Ovary (tissue), 7 donors: ENCODE measurements at regions not wholly inside any gene's neighbourhood (a gene's known extent, or its start where the extent isn't known, plus 50 kb on each side); places are given as distances from the start of the nearest gene placed in this dataset.

ENCODE experiments used
- DNase-seq, 5 donors: peaks; one replicate each; pipeline ENCODE4 v3.0.0-alpha.2; 2019 to 2020
- H3K27ac ChIP-seq, 2 donors: fragments of 200-600 bp; one replicate each; pipeline versions ENCODE4 v1.5.1 to v1.8.0; 2019 to 2022
- H3K27me3 ChIP-seq: fragments of 200-600 bp; one replicate; pipeline ENCODE4 v1.8.0; 2022
- H3K36me3 ChIP-seq: fragments of 200-600 bp; sonication (generic); one replicate; pipeline ENCODE4 v1.5.1; 2019
- H3K4me1 ChIP-seq: one replicate; pipeline ENCODE4 v1.8.1; 2013; ENCODE audit warnings: mild to moderate bottlenecking, moderate library complexity; ENCODE audit not compliant: insufficient read depth
- H3K4me3 ChIP-seq: fragments of 200-600 bp; sonication (generic); one replicate; pipeline ENCODE4 v1.5.1; 2017
- H3K9me3 ChIP-seq, 2 donors: fragments of 200-600 bp in 1 of 2; sonication (generic) in 1 of 2; one replicate each; pipeline versions ENCODE4 v1.5.1 to v1.8.1; 2013 to 2019; ENCODE audit warnings: mild to moderate bottlenecking in 1 of 2, moderate library complexity in 1 of 2
- CTCF ChIP-seq, 3 donors: fragments of 450-650 bp in 2 of 3; fragments of 200-600 bp in 1 of 3; IDR thresholded peaks; one replicate each; pipeline versions ENCODE4 v1.5.1 to v1.8.0; 2016 to 2022; ENCODE audit warnings: antibody characterized with exemption in 3 of 3, mild to moderate bottlenecking in 1 of 3
- EP300 ChIP-seq: sonication (generic); formaldehyde crosslinking; IDR thresholded peaks from one replicate; pipeline ENCODE4 v1.6.1; 2017; ENCODE audit warnings: antibody characterized with exemption
- POLR2A ChIP-seq: fragments of 450-650 bp; IDR thresholded peaks from one replicate; pipeline ENCODE4 v1.6.1; 2017; ENCODE audit warnings: antibody characterized with exemption, mild to moderate bottlenecking, moderate library complexity
- WGBS, 3 donors: extraction: QIAGEN DNeasy Blood & Tissue Kit in 1 of 3; methylation state at CpG; one replicate each; pipeline versions ENCODE4 v1.1.5 to v1.1.7; 2013 to 2017; 5-methylcytosine and 5-hydroxymethylcytosine counted together
- intact Hi-C, 4 donors: fragments of 100-400 bp; cut with DNase I; formaldehyde crosslinking; loops; one replicate each; pipeline versions ENCODE4 v1.11.0 to v1.15.1; 2022 to 2023
- donor health status: DM: no; HTN: no; CAD: no; lungs with moderate emphysema.
- donor health status: DM: no; HTN: no; CAD: no.
- donor health status: Bipolar disorder and iron deficiency.
- donor health status: DM: no; HTN: no; CAD: no.
- donor health status: DM: yes; HTN: yes; CAD: no.

- no peak for TF ChIP-seq EP300
- no peak for TF ChIP-seq CTCF (IDR thresholded peaks at IDR 0.05)
- TF ChIP-seq POLR2A = no peak
- Histone ChIP-seq H3K9me3 (no peaks in the 10 kb centered on the region), H3K4me3 (no peak overlapping the region), H3K27me3 (no peaks in the 10 kb centered on the region), H3K4me1 (no peaks in the 10 kb centered on the region), H3K27ac (no peak overlapping the region), H3K36me3 (no peaks in the 10 kb centered on the region)
- no peak for DNase-seq
- intact Hi-C loops = no loop called here
Observed at GRCh38 chr12:114592946-114593345, 91.0 kb downstream of the TBX3 start.

- no peaks in the 10 kb centered on the region for H3K27me3 ChIP-seq
- no peaks in the 10 kb centered on the region for H3K4me1 ChIP-seq
- no peaks in the 10 kb centered on the region for H3K9me3 ChIP-seq
- H3K27ac ChIP-seq = no peak overlapping the region
- no peak for TF ChIP-seq EP300
- TF ChIP-seq POLR2A = no peak
- no peak for TF ChIP-seq CTCF (IDR thresholded peaks at IDR 0.05)
- no peak overlapping the region for H3K4me3 ChIP-seq
- no peaks in the 10 kb centered on the region for H3K36me3 ChIP-seq
- WGBS, 3 donors = 71 to 79% (median 74%) methylated on average over 7 of the region's 7 CpGs
- DNase-seq = no peak
- intact Hi-C loops = no loop called here
Observed at GRCh38 chr12:114588061-114588460, 95.9 kb downstream of the TBX3 start.

- no peaks in the 10 kb centered on the region for H3K27me3 ChIP-seq
- H3K9me3 ChIP-seq = no peaks in the 10 kb centered on the region
- H3K36me3 ChIP-seq = no peaks in the 10 kb centered on the region
- H3K27ac ChIP-seq = no peak overlapping the region
- 71 to 85% (median 75%) methylated on average over 2 of the region's 2 CpGs for WGBS, 3 donors
- DNase-seq = no peak
- no peak overlapping the region for H3K4me3 ChIP-seq
- intact Hi-C loops = no loop called here
- TF ChIP-seq EP300 (no peak), POLR2A (no peak), CTCF (IDR thresholded peaks at IDR 0.05) (no peak)
- no peaks in the 10 kb centered on the region for H3K4me1 ChIP-seq
Observed at GRCh38 chr12:114580306-114580705, 103.7 kb downstream of the TBX3 start.

- 67 to 81% (median 67%) methylated on average over 1 of the region's 1 CpG for WGBS, 3 donors
- Histone ChIP-seq H3K36me3 (no peaks in the 10 kb centered on the region), H3K4me3 (no peak overlapping the region), H3K9me3 (no peaks in the 10 kb centered on the region), H3K27me3 (no peaks in the 10 kb centered on the region), H3K4me1 (no peaks in the 10 kb centered on the region), H3K27ac (no peak overlapping the region)
- TF ChIP-seq POLR2A = no peak
- TF ChIP-seq EP300 = no peak
- no peak for TF ChIP-seq CTCF (IDR thresholded peaks at IDR 0.05)
- no peak for DNase-seq
- intact Hi-C loops = no loop called here
Observed at GRCh38 chr12:114579389-114579788, 104.6 kb downstream of the TBX3 start.

GRCh38 chr12:114562654-114563053 is 121.3 kb downstream of the TBX3 start:
- H3K36me3 ChIP-seq = no peaks in the 10 kb centered on the region

More at GRCh38 chr12:114562654-114563053, 121.3 kb downstream of the TBX3 start:
- Histone ChIP-seq H3K27me3 (no peaks in the 10 kb centered on the region), H3K9me3 (no peaks in the 10 kb centered on the region), H3K4me1 (no peaks in the 10 kb centered on the region), H3K27ac (no peak overlapping the region), H3K4me3 (no peak overlapping the region)
- no peak for DNase-seq
- TF ChIP-seq CTCF (IDR thresholded peaks at IDR 0.05) (no peak), POLR2A (no peak), EP300 (no peak)
- WGBS, 3 donors = 22 to 29% (median 29%) methylated on average over 2 of the region's 2 CpGs
- intact Hi-C loops = no loop called here
